K562 (cell line): ENCODE measurements at regions not wholly inside any gene's neighbourhood (a gene's known extent, or its start where the extent isn't known, plus 50 kb on each side); places are given as distances from the start of the nearest gene placed in this dataset.

Experiments used
- ATAC-seq: fragments of 200-7000 bp; cut with Tn5 transposase; 3 replicates; pipeline ENCODE4 v1.9.1; 2020; ENCODE audit warnings: moderate library complexity
- BruUV-seq: library from RNA; stranded (reverse); fragments of 400-500 nt; replicated peaks from 2 replicates; lab custom pipeline; 2021; lab: Mats Ljungman, UMichigan
- CTCF ChIA-PET: fragments of 300-600 bp; formaldehyde crosslinking; extraction: SDS; loops from one replicate; lab custom pipeline; 2021; ENCODE audit warnings: low intra/inter-chr PET ratio; lab: Yijun Ruan, JAX
- POLR2A ChIA-PET: fragments of 300-600, 350-650 bp; sonication (Branson Sonifier 250); formaldehyde crosslinking; extraction: SDS; loops from one replicate; lab custom pipeline; 2021; ENCODE audit warnings: antibody characterized with exemption, inconsistent platforms; lab: Yijun Ruan, JAX
- DNase-seq, 4 experiments: peaks; one replicate each; pipeline versions ENCODE4 v3.0.0 to v3.0.0-alpha.2; 2011 to 2018; ENCODE audit warnings: low spot score in 3 of 4, mixed read lengths in 3 of 4; ENCODE audit errors: extremely low read depth in 1 of 4
- FAIRE-seq: peaks from 2 replicates; lab custom pipeline; 2011; peaks lifted over from hg19 to GRCh38; lab: Jason Lieb, UNC
- H2AFZ ChIP-seq: 2 replicates; pipeline ENCODE4 v1.6.0; 2011; ENCODE audit warnings: low read depth, low read length, control low read depth, inconsistent platforms
- H3K27ac ChIP-seq: fragments of 200-600 bp; 3 replicates; pipeline ENCODE4 v1.8.0; 2011; ENCODE audit warnings: low read depth, mild to moderate bottlenecking, control low read depth, inconsistent platforms, low read length, moderate library complexity, mixed read lengths; ENCODE audit errors: extremely low read depth
- H3K27me3 ChIP-seq, 2 experiments: fragments of 300-600 bp in 1 of 2; 2 replicates in 1 of 2; 3 replicates in 1 of 2; pipeline versions ENCODE4 v1.6.0 to v1.8.0; 2011; ENCODE audit warnings: inconsistent platforms in 2 of 2, low read length in 2 of 2, mild to moderate bottlenecking in 1 of 2, mixed read lengths in 1 of 2, moderate library complexity in 1 of 2; ENCODE audit not compliant: control insufficient read depth in 2 of 2, insufficient read depth in 2 of 2
- H3K36me3 ChIP-seq: fragments of 300-600 bp; 3 replicates; pipeline ENCODE4 v1.8.0; 2011; ENCODE audit warnings: mild to moderate bottlenecking, low read length, inconsistent platforms; ENCODE audit not compliant: control insufficient read depth, insufficient read depth
- H3K4me1 ChIP-seq, 2 experiments: fragments of 200-600 bp in 1 of 2; replicated peaks in 1 of 2; 2 replicates in 1 of 2; 3 replicates in 1 of 2; pipeline versions ENCODE4 v1.5.1 to v1.8.0; 2011; ENCODE audit warnings: inconsistent platforms in 2 of 2, low read length in 2 of 2, mild to moderate bottlenecking in 1 of 2, mixed read lengths in 1 of 2, moderate library complexity in 1 of 2; ENCODE audit not compliant: control insufficient read depth in 2 of 2, insufficient read depth in 2 of 2
- H3K4me2 ChIP-seq: 2 replicates; pipeline ENCODE4 v1.6.1; 2011; ENCODE audit warnings: low read length, control low read depth, inconsistent platforms, mixed read lengths; ENCODE audit not compliant: insufficient read depth
- H3K4me3 ChIP-seq: fragments of 200-600 bp; sonication (generic), shearing (Covaris generic); 2 replicates; pipeline ENCODE4 v1.5.1; 2016; ENCODE audit warnings: control low read depth, inconsistent platforms
- H3K79me2 ChIP-seq: fragments of 200-600 bp; 3 replicates; pipeline ENCODE4 v1.8.0; 2011; ENCODE audit warnings: low read length, inconsistent platforms; ENCODE audit not compliant: control insufficient read depth, insufficient read depth
- H3K9ac ChIP-seq, 2 experiments: 2 replicates each; pipeline versions ENCODE4 v1.6.0 to v1.6.1; 2011; ENCODE audit warnings: low read depth in 2 of 2, low read length in 2 of 2, control low read depth in 1 of 2, inconsistent platforms in 1 of 2, mild to moderate bottlenecking in 1 of 2, mixed read lengths in 1 of 2; ENCODE audit not compliant: insufficient read depth in 1 of 2
- H3K9me1 ChIP-seq: one replicate; pipeline ENCODE4 v1.6.0; 2011; ENCODE audit warnings: inconsistent platforms, mild to moderate bottlenecking, low read length, moderate library complexity; ENCODE audit not compliant: control insufficient read depth, insufficient read depth
- H3K9me3 ChIP-seq: replicated peaks from 2 replicates; pipeline ENCODE4 v1.5.1; 2011; ENCODE audit warnings: low read depth, low read length, inconsistent platforms; ENCODE audit not compliant: control insufficient read depth, insufficient read depth
- H4K20me1 ChIP-seq: replicated peaks from 2 replicates; pipeline ENCODE4 v1.6.1; 2011; ENCODE audit warnings: low read length, inconsistent platforms, mixed read lengths; ENCODE audit not compliant: control insufficient read depth, insufficient read depth
- CEBPG ChIP-seq, 3 experiments: fragments of 200-800 bp in 1 of 3; sonication (Bioruptor generic) in 1 of 3; sonication (generic) in 1 of 3; formaldehyde crosslinking in 1 of 3; IDR thresholded peaks in 2 of 3; conservative IDR thresholded peaks in 1 of 3; 2 replicates each; pipeline versions ENCODE4 v1.6.1 to v1.8.0; 2016 to 2022; ENCODE audit warnings: missing compliant biosample characterization in 2 of 3, missing genetic modification characterization in 2 of 3, mild to moderate bottlenecking in 1 of 3, missing genetic modification reagents in 1 of 3
- HDAC6 ChIP-seq: IDR thresholded peaks from 2 replicates; pipeline ENCODE4 v1.6.1; 2012; ENCODE audit warnings: low read depth, mild to moderate bottlenecking, control low read depth, inconsistent platforms, low read length, moderate library complexity
- LCOR ChIP-seq: sonication (generic); formaldehyde crosslinking; IDR thresholded peaks from 2 replicates; pipeline ENCODE4 v1.8.0; 2022; ENCODE audit warnings: mild to moderate bottlenecking, missing genetic modification reagents
- MCM5 ChIP-seq: fragments of 450-650 bp; IDR thresholded peaks from 2 replicates; pipeline ENCODE4 v1.6.1; 2016; ENCODE audit warnings: low read depth
- PURB ChIP-seq: sonication (generic); formaldehyde crosslinking; IDR thresholded peaks from 2 replicates; pipeline ENCODE4 v1.9.0; 2021; ENCODE audit warnings: low read depth, mild to moderate bottlenecking, missing genetic modification reagents
- ZNF184 ChIP-seq: sonication (generic); formaldehyde crosslinking; IDR thresholded peaks from 2 replicates; pipeline ENCODE4 v1.5.0; 2020; ENCODE audit warnings: missing genetic modification reagents
- ZNF3 ChIP-seq: fragments of 250-450 bp; sonication (Bioruptor Pico); IDR thresholded peaks from 2 replicates; pipeline ENCODE4 v1.5.0; 2021; ENCODE audit warnings: mild to moderate bottlenecking, moderate library complexity
- WGBS: fragments of 100-300 bp; shearing (Covaris generic); methylation state at CpG from one replicate; pipeline ENCODE4 v1.1.6; 2016; ENCODE audit warnings: low coverage, mixed read lengths; ENCODE audit not compliant: insufficient coverage; ENCODE audit errors: missing lambda C conversion rate; 5-methylcytosine and 5-hydroxymethylcytosine counted together
- in situ Hi-C: fragments of 300-500 bp; cut with MboI; formaldehyde crosslinking; loops from 4 replicates; pipeline ENCODE4 v1.15.0; 2018; ENCODE audit warnings: inconsistent platforms, mixed read lengths
- intact Hi-C: fragments of 100-400 bp; cut with micrococcal nuclease; formaldehyde crosslinking; loops from 2 replicates; pipeline ENCODE4 v1.14.2; 2022
- TF ChIP-seq, protein P1 (sequence below), 2 experiments: fragments of 450-650 bp; IDR thresholded peaks; 2 replicates each; pipeline ENCODE4 v1.6.1; 2018; ENCODE audit warnings: mild to moderate bottlenecking in 2 of 2, low read depth in 1 of 2; ENCODE audit not compliant: partially characterized antibody in 2 of 2
- TF ChIP-seq, protein P2 (sequence below), 2 experiments: fragments of 450-650 bp; IDR thresholded peaks; 2 replicates each; pipeline ENCODE4 v1.6.1; 2016

DNA sequence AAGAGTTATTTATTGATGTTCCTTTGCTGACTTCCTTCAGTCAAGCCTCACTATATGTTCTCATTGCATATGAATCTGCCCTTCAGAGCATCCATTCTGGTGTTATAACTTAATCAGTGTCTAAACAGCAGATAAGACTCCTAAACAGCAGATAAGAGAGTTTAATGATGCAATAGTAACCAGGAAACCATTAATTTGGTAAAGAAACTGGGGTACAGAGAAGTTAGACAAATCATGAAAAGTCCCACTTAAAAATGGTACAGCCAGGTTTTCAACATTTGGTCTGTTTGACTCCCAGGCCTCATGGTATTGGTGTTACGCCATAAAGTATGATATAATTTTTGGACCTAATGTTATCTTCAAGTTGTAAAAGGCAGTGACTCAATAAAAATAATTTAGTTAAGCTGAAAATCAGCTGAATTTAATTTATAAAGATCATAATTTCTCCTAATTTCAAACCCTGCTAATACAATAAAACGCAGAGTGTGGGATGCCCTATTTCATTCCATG, 127.4 kb upstream of the DST start:
- no peaks in the 10 kb centered on the region for H3K9me1 ChIP-seq
- peaks cover 0 to 3% of the 10 kb centered on the region in 2 experiments; a peak in 2 of 5 replicates for H3K27me3 ChIP-seq
- intact Hi-C loops = no loop called here
- no peak for TF ChIP-seq LCOR (CRISPR knock-in tag)
- no peak for TF ChIP-seq HDAC6
- no peak for TF ChIP-seq CEBPG (CRISPR knock-in tag; IDR thresholded peaks at IDR 0.05)
- TF ChIP-seq CEBPG (tag; conservative IDR thresholded peaks at IDR 0.05 in 1 of 2, IDR thresholded peaks at IDR 0.05 in 1 of 2) = peak in 1 of 2 experiments; percentile 32; a peak in 1 of 4 replicates
- no peak for DNase-seq
- H3K36me3 ChIP-seq = no peaks in the 10 kb centered on the region
- in situ Hi-C loops = no loop called here
- H3K4me1 ChIP-seq = no peaks in the 10 kb centered on the region
- H3K4me2 ChIP-seq = no peak overlapping the region
- H3K9ac ChIP-seq = no peak overlapping the region
- CTCF ChIA-PET = no interaction called here
- no TSS peak for BruUV-seq
- no peak for FAIRE-seq
- POLR2A ChIA-PET = no interaction called here
- H3K27ac ChIP-seq = no peak overlapping the region
- H2AFZ ChIP-seq = no peak overlapping the region
- H3K9me3 ChIP-seq = no peaks in the 10 kb centered on the region
- no peaks in the 10 kb centered on the region for H3K79me2 ChIP-seq
- no peak overlapping the region for H3K4me3 ChIP-seq
- 13% methylated on average over 2 of the region's 2 CpGs for WGBS
- ATAC-seq = no peak
- 0 out of 2 replicates have a peak, but pooled peaks cover 3% of the 10 kb centered on the region for H4K20me1 ChIP-seq

DNA sequence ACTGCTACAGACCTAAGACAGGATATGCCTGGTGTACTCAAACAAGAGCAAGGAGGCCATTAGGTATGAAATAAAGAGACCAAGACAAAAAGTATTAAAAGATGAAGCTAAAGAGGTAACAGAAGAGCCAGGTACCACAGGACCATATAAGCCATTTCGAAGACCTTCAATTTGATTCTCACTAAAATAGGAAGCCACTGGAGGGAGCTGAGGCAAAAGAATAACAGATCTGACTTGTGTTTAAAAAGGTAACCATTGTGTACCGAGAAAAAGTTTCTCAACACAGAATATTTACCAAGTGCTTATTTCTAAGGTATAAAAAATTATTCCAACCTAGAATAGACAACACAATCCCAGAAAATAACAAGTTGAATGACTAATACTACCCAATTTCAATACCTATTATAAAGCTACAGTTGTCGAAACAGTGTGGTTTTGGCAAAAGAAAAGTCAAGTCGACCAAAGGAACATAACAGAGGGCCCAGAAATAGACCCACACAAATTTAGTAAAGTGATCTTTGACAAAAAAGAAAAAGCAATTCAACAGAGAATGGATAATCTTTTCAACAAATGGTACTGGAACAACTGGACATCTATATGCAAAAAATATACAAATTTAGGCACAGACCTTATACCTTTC, 125.3 kb upstream of the DST start:
- Histone ChIP-seq H3K36me3 (no peaks in the 10 kb centered on the region), H3K9me3 (no peaks in the 10 kb centered on the region), H3K79me2 (no peaks in the 10 kb centered on the region), H3K27me3 (peaks cover 0 to 3% of the 10 kb centered on the region in 2 experiments; a peak in 2 of 5 replicates), H3K9ac (no peak overlapping the region), H3K9me1 (no peaks in the 10 kb centered on the region), H3K4me1 (no peaks in the 10 kb centered on the region), H2AFZ (no peak overlapping the region), H3K4me3 (no peak overlapping the region), H4K20me1 (0 out of 2 replicates have a peak, but pooled peaks cover 3% of the 10 kb centered on the region), H3K4me2 (no peak overlapping the region), H3K27ac (no peak overlapping the region)
- BruUV-seq = no TSS peak
- DNase-seq (no peak), FAIRE-seq (no peak), ATAC-seq (no peak)
- CTCF ChIA-PET = no interaction called here
- POLR2A ChIA-PET = no interaction called here
- intact Hi-C loops = loop anchor here (5.0 kb wide), 1 partner anchor 131 kb away; no protein-coding TSS in a partner anchor
- WGBS = 1% methylated on average over 4 of the region's 4 CpGs
- in situ Hi-C loops = no loop called here
- TF ChIP-seq, protein P1, sequence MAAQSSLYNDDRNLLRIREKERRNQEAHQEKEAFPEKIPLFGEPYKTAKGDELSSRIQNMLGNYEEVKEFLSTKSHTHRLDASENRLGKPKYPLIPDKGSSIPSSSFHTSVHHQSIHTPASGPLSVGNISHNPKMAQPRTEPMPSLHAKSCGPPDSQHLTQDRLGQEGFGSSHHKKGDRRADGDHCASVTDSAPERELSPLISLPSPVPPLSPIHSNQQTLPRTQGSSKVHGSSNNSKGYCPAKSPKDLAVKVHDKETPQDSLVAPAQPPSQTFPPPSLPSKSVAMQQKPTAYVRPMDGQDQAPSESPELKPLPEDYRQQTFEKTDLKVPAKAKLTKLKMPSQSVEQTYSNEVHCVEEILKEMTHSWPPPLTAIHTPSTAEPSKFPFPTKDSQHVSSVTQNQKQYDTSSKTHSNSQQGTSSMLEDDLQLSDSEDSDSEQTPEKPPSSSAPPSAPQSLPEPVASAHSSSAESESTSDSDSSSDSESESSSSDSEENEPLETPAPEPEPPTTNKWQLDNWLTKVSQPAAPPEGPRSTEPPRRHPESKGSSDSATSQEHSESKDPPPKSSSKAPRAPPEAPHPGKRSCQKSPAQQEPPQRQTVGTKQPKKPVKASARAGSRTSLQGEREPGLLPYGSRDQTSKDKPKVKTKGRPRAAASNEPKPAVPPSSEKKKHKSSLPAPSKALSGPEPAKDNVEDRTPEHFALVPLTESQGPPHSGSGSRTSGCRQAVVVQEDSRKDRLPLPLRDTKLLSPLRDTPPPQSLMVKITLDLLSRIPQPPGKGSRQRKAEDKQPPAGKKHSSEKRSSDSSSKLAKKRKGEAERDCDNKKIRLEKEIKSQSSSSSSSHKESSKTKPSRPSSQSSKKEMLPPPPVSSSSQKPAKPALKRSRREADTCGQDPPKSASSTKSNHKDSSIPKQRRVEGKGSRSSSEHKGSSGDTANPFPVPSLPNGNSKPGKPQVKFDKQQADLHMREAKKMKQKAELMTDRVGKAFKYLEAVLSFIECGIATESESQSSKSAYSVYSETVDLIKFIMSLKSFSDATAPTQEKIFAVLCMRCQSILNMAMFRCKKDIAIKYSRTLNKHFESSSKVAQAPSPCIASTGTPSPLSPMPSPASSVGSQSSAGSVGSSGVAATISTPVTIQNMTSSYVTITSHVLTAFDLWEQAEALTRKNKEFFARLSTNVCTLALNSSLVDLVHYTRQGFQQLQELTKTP (IDR thresholded peaks at IDR 0.05; ENCODE audit: low read depth in 1 of 2, partially characterized antibody in 2 of 2) = no peak
- TF ChIP-seq ZNF3 (CRISPR knock-in tag) (no peak), ZNF184 (CRISPR knock-in tag) (no peak), PURB (CRISPR knock-in tag) (no peak), MCM5 (no peak)
- TF ChIP-seq, protein P2, sequence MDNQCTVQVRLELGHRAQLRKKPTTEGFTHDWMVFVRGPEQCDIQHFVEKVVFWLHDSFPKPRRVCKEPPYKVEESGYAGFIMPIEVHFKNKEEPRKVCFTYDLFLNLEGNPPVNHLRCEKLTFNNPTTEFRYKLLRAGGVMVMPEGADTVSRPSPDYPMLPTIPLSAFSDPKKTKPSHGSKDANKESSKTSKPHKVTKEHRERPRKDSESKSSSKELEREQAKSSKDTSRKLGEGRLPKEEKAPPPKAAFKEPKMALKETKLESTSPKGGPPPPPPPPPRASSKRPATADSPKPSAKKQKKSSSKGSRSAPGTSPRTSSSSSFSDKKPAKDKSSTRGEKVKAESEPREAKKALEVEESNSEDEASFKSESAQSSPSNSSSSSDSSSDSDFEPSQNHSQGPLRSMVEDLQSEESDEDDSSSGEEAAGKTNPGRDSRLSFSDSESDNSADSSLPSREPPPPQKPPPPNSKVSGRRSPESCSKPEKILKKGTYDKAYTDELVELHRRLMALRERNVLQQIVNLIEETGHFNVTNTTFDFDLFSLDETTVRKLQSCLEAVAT (IDR thresholded peaks at IDR 0.05) = no peak
